GM19455 (cell line): ENCODE measurements at regions not wholly inside any gene's neighbourhood (a gene's known extent, or its start where the extent isn't known, plus 50 kb on each side); places are given as distances from the start of the nearest gene placed in this dataset.
"Not testable (repeated sequence)": the region's sequence is repeated elsewhere in the genome, so short reads cannot be mapped to it uniquely, and the experiment has no call there.

Experiments
- ATAC-seq: cut with Tn5 transposase; IDR thresholded peaks from one replicate; pipeline ENCODE4 v1.9.1; 2021; ENCODE audit not compliant: unreplicated experiment

- no peak for ATAC-seq
Measured at GRCh38 chr2:187206471-187206870, 241.6 kb downstream of the CALCRL start.

- ATAC-seq, result no peak
Measured at GRCh38 chr2:187206071-187206470, 242.0 kb downstream of the CALCRL start.

GRCh38 chr2:187198136-187198535, 249.9 kb downstream of the CALCRL start:
- no peak for ATAC-seq

- no peak for ATAC-seq
Measured at GRCh38 chr2:187194049-187194448, 254.0 kb downstream of the CALCRL start.

GRCh38 chr2:187188783-187189631, 259.0 kb downstream of the CALCRL start:
- ATAC-seq, result no peak

GRCh38 chr2:187187519-187187918, 260.5 kb downstream of the CALCRL start:
- ATAC-seq, result no peak

GRCh38 chr2:187180529-187180928, 267.5 kb downstream of the CALCRL start:
- no peak for ATAC-seq

GRCh38 chr2:187178876-187179275, 269.2 kb downstream of the CALCRL start:
- not testable (repeated sequence) for ATAC-seq

- ATAC-seq, result no peak
Measured at GRCh38 chr2:187177253-187177652, 270.8 kb downstream of the CALCRL start.

GRCh38 chr2:187174582-187174981, 273.5 kb downstream of the CALCRL start:
- ATAC-seq, result no peak

- ATAC-seq, result no peak
Measured at GRCh38 chr2:187171318-187171717, 276.7 kb downstream of the CALCRL start.

GRCh38 chr2:187169864-187170263, 278.2 kb downstream of the CALCRL start:
- ATAC-seq, result no peak

- peak; percentile 69 for ATAC-seq
Measured at GRCh38 chr2:187168720-187169713, 279.0 kb downstream of the CALCRL start.

GRCh38 chr2:187167491-187167890, 280.6 kb downstream of the CALCRL start:
- no peak for ATAC-seq

- ATAC-seq, result no peak
Measured at GRCh38 chr2:187165936-187166610, 282.0 kb downstream of the CALCRL start.

GRCh38 chr2:187158452-187158851, 289.6 kb downstream of the CALCRL start:
- no peak for ATAC-seq

GRCh38 chr2:187157046-187157445, 291.0 kb downstream of the CALCRL start:
- ATAC-seq, result no peak

- ATAC-seq, result no peak
Measured at GRCh38 chr2:187155476-187155875, 292.6 kb downstream of the CALCRL start.

- no peak for ATAC-seq
Measured at GRCh38 chr2:187150670-187151069, 297.4 kb downstream of the CALCRL start.

GRCh38 chr2:187148059-187148714, 299.2 kb upstream of the ZSWIM2 start:
- ATAC-seq, result no peak

- no peak for ATAC-seq
Measured at GRCh38 chr2:187143537-187143936, 294.6 kb upstream of the ZSWIM2 start.
